H9 (cell line): ENCODE measurements at regions not wholly inside any gene's neighbourhood (a gene's known extent, or its start where the extent isn't known, plus 50 kb on each side); places are given as distances from the start of the nearest gene placed in this dataset.

Source experiments
- DNase-seq: peaks from one replicate; pipeline ENCODE4 v3.0.0-alpha.2; 2017
- H2AFZ ChIP-seq: one replicate; pipeline ENCODE4 v1.6.1; 2013; ENCODE audit warnings: mild to moderate bottlenecking, low read length, control low read depth, moderate library complexity
- H2AK5ac ChIP-seq: 2 replicates; pipeline ENCODE4 v1.6.1; 2013; ENCODE audit warnings: low read length, control low read depth, mixed read lengths; ENCODE audit not compliant: insufficient read length
- H2BK120ac ChIP-seq: one replicate; pipeline ENCODE4 v1.6.1; 2013; ENCODE audit warnings: low read depth, mild to moderate bottlenecking, low read length, control low read depth, inconsistent platforms; ENCODE audit not compliant: poor library complexity, severe bottlenecking
- H2BK12ac ChIP-seq: 2 replicates; pipeline ENCODE4 v1.6.1; 2013; ENCODE audit warnings: low read length, control low read depth, mixed read lengths, low read depth; ENCODE audit not compliant: insufficient read length
- H2BK15ac ChIP-seq: 2 replicates; pipeline ENCODE4 v1.6.1; 2013; ENCODE audit warnings: low read depth, low read length, control low read depth
- H2BK20ac ChIP-seq: one replicate; pipeline ENCODE4 v1.6.1; 2013; ENCODE audit warnings: low read depth, mild to moderate bottlenecking, low read length, control low read depth, inconsistent platforms; ENCODE audit not compliant: poor library complexity, severe bottlenecking
- H2BK5ac ChIP-seq: 2 replicates; pipeline ENCODE4 v1.6.1; 2013; ENCODE audit warnings: low read length, control low read depth, mixed read lengths; ENCODE audit not compliant: insufficient read length
- H3K14ac ChIP-seq: 2 replicates; pipeline ENCODE4 v1.6.1; 2013; ENCODE audit warnings: low read length, control low read depth; ENCODE audit not compliant: insufficient read depth
- H3K18ac ChIP-seq: 2 replicates; pipeline ENCODE4 v1.6.1; 2013; ENCODE audit warnings: low read depth, mild to moderate bottlenecking, mixed read lengths, low read length, control low read depth; ENCODE audit not compliant: insufficient read length
- H3K23ac ChIP-seq: 2 replicates; pipeline ENCODE4 v1.6.1; 2013; ENCODE audit warnings: low read length, control low read depth, mixed read lengths, low read depth; ENCODE audit not compliant: insufficient read length
- H3K23me2 ChIP-seq: 2 replicates; pipeline ENCODE4 v1.6.1; 2013; ENCODE audit warnings: low read depth, mild to moderate bottlenecking, mixed read lengths, low read length, control low read depth; ENCODE audit not compliant: insufficient read length, poor library complexity, severe bottlenecking
- H3K27ac ChIP-seq: 2 replicates; pipeline ENCODE4 v1.5.1; 2013; ENCODE audit warnings: low read length, control low read depth, mixed read lengths, low read depth; ENCODE audit not compliant: insufficient read length
- H3K27me3 ChIP-seq: 2 replicates; pipeline ENCODE4 v1.6.1; 2013; ENCODE audit warnings: low read length, control low read depth, inconsistent platforms; ENCODE audit not compliant: insufficient read depth
- H3K4ac ChIP-seq: 2 replicates; pipeline ENCODE4 v1.6.1; 2013; ENCODE audit warnings: low read depth, mild to moderate bottlenecking, control low read depth, inconsistent platforms, low read length, moderate library complexity
- H3K4me1 ChIP-seq: 2 replicates; pipeline ENCODE4 v1.6.1; 2013; ENCODE audit warnings: low read length, control low read depth, inconsistent platforms; ENCODE audit not compliant: insufficient read depth
- H3K4me2 ChIP-seq: 2 replicates; pipeline ENCODE4 v1.6.1; 2013; ENCODE audit warnings: low read length, control low read depth, mixed read lengths; ENCODE audit not compliant: insufficient read length, insufficient read depth
- H3K56ac ChIP-seq: 2 replicates; pipeline ENCODE4 v1.6.1; 2013; ENCODE audit warnings: low read depth, mild to moderate bottlenecking, mixed read lengths, low read length, control low read depth; ENCODE audit not compliant: insufficient read length
- H3K79me1 ChIP-seq: 2 replicates; pipeline ENCODE4 v1.6.1; 2013; ENCODE audit warnings: low read depth, mild to moderate bottlenecking, moderate library complexity, low read length, control low read depth, inconsistent platforms; ENCODE audit not compliant: insufficient read depth, poor library complexity, severe bottlenecking
- H3K79me2 ChIP-seq: 2 replicates; pipeline ENCODE4 v1.6.1; 2013; ENCODE audit warnings: low read length, control low read depth, inconsistent platforms; ENCODE audit not compliant: insufficient read depth
- H3K9ac ChIP-seq: 2 replicates; pipeline ENCODE4 v1.6.1; 2013; ENCODE audit warnings: low read length, control low read depth, mixed read lengths; ENCODE audit not compliant: insufficient read length; ENCODE audit errors: extremely low read depth
- H3K9me3 ChIP-seq: one replicate; pipeline ENCODE4 v1.6.1; 2013; ENCODE audit warnings: low read depth, low read length, inconsistent platforms; ENCODE audit not compliant: control insufficient read depth
- H3T11ph ChIP-seq: one replicate; pipeline ENCODE4 v1.6.1; 2013; ENCODE audit warnings: mild to moderate bottlenecking, low read length, control low read depth, inconsistent platforms
- H4K20me1 ChIP-seq: one replicate; pipeline ENCODE4 v1.6.1; 2013; ENCODE audit not compliant: control insufficient read depth, insufficient read length, insufficient read depth
- H4K5ac ChIP-seq: 2 replicates; pipeline ENCODE4 v1.6.1; 2013; ENCODE audit warnings: low read depth, mild to moderate bottlenecking, mixed read lengths, low read length, control low read depth; ENCODE audit not compliant: insufficient read length
- H4K8ac ChIP-seq: replicated peaks from 2 replicates; pipeline ENCODE4 v1.6.1; 2013; ENCODE audit warnings: low read length, control low read depth, mixed read lengths, low read depth; ENCODE audit not compliant: insufficient read length
- H4K91ac ChIP-seq: 2 replicates; pipeline ENCODE4 v1.6.1; 2013; ENCODE audit warnings: low read depth, mild to moderate bottlenecking, moderate library complexity, mixed read lengths, low read length, control low read depth; ENCODE audit not compliant: insufficient read length
- H3K27ac Mint-ChIP-seq, 3 experiments: 2 replicates in 2 of 3; 3 replicates in 1 of 3; pipeline ENCODE4 v1.8.0; 2020 to 2021; ENCODE audit warnings: mixed read lengths in 3 of 3, mild to moderate bottlenecking in 1 of 3, moderate library complexity in 1 of 3
- H3K27me3 Mint-ChIP-seq: 2 replicates; pipeline ENCODE4 v1.8.0; 2021; ENCODE audit warnings: low read depth, mild to moderate bottlenecking, moderate library complexity, mixed read lengths
- H3K36me3 Mint-ChIP-seq, 3 experiments: 2 replicates in 2 of 3; 3 replicates in 1 of 3; pipeline ENCODE4 v1.8.0; 2020 to 2021; ENCODE audit warnings: low read depth in 3 of 3, mixed read lengths in 3 of 3; ENCODE audit not compliant: insufficient read depth in 1 of 3
- H3K4me1 Mint-ChIP-seq, 2 experiments: 2 replicates each; pipeline ENCODE4 v1.8.0; 2020; ENCODE audit warnings: mixed read lengths in 2 of 2
- H3K4me3 Mint-ChIP-seq, 2 experiments: 2 replicates in 1 of 2; 3 replicates in 1 of 2; pipeline ENCODE4 v1.8.0; 2020 to 2021; ENCODE audit warnings: mild to moderate bottlenecking in 2 of 2, mixed read lengths in 2 of 2, moderate library complexity in 1 of 2
- H3K9me3 Mint-ChIP-seq, 2 experiments: 2 replicates in 1 of 2; 3 replicates in 1 of 2; pipeline ENCODE4 v1.8.0; 2020; ENCODE audit warnings: mild to moderate bottlenecking in 2 of 2, mixed read lengths in 2 of 2, moderate library complexity in 1 of 2
- CTCF ChIP-seq: fragments of 200-600 bp; sonication (generic); conservative IDR thresholded peaks from 3 replicates; pipeline ENCODE4 v1.8.0; 2021; ENCODE audit warnings: antibody characterized with exemption, mild to moderate bottlenecking
- WGBS: extraction: QIAGEN DNeasy Blood & Tissue Kit; methylation state at CpG from one replicate; pipeline ENCODE4 v1.1.7; 2013; ENCODE audit warnings: missing lambda C conversion rate, low lambda C conversion rate, mixed read lengths; ENCODE audit not compliant: insufficient read length; ENCODE audit errors: extremely low coverage; 5-methylcytosine and 5-hydroxymethylcytosine counted together

GRCh38 chr5:136686192-136686872 lies 321.0 kb upstream of the TRPC7 start:
- no peak overlapping the region for H4K5ac ChIP-seq
- H2BK120ac ChIP-seq, result no peak overlapping the region
- no peak overlapping the region for H3K56ac ChIP-seq
- H3K4me1 ChIP-seq, result no peaks in the 10 kb centered on the region
- 0 out of 2 replicates have a peak overlapping the region, but pooled peaks have one; percentile 17 for H3K14ac ChIP-seq
- no peak overlapping the region for H2AK5ac ChIP-seq
- H3K36me3 Mint-ChIP-seq, result peaks cover 5 to 35% (median 33%) of the 10 kb centered on the region in 3 experiments
- DNase-seq, result peak; percentile 67
- no peak overlapping the region for H3K27ac ChIP-seq
- no peaks in the 10 kb centered on the region for H3K79me2 ChIP-seq
- no peaks in the 10 kb centered on the region for H3K23me2 ChIP-seq
- no peak overlapping the region for H2BK20ac ChIP-seq
- H3K27me3 ChIP-seq, result no peaks in the 10 kb centered on the region
- peak overlapping the region; percentile 43 for H4K91ac ChIP-seq
- no peaks in the 10 kb centered on the region for H3K79me1 ChIP-seq
- H3K9me3 Mint-ChIP-seq, result peaks cover 33 to 51% of the 10 kb centered on the region in 2 experiments
- no peak overlapping the region for H3K4me3 Mint-ChIP-seq
- no peak overlapping the region for H3K4me2 ChIP-seq
- H4K8ac ChIP-seq, result no peak overlapping the region
- no peak overlapping the region for H2BK12ac ChIP-seq
- H3K18ac ChIP-seq, result peak overlapping the region; percentile 65
- H3K27me3 Mint-ChIP-seq, result no peaks in the 10 kb centered on the region; the same call in 1 of the 2 replicates
- no peak overlapping the region for H2AFZ ChIP-seq
- TF ChIP-seq CTCF, result peak; percentile 81
- peaks cover 0 to 6% of the 10 kb centered on the region in 2 experiments; a peak in 2 of 4 replicates for H3K4me1 Mint-ChIP-seq
- no CpG with 5 or more reads among the region's 1 CpG for WGBS
- no peak overlapping the region for H3K4ac ChIP-seq
- H3K9ac ChIP-seq, result no peak overlapping the region
- peaks cover 12% of the 10 kb centered on the region for H3K9me3 ChIP-seq
- H4K20me1 ChIP-seq, result no peaks in the 10 kb centered on the region
- H3T11ph ChIP-seq, result no peak overlapping the region
- H2BK15ac ChIP-seq, result no peak overlapping the region
- H3K27ac Mint-ChIP-seq, result peak overlapping the region in 2 of 3 experiments; percentile 84 to 93; a peak in 3 of 7 replicates
- H3K23ac ChIP-seq, result no peak overlapping the region
- H2BK5ac ChIP-seq, result no peak overlapping the region
